Neural crest cell (in vitro differentiated cells): ENCODE measurements at regions not wholly inside any gene's neighbourhood (a gene's known extent, or its start where the extent isn't known, plus 50 kb on each side); places are given as distances from the start of the nearest gene placed in this dataset.

Source experiments
- DNase-seq: peaks from one replicate; pipeline ENCODE4 v3.0.0; 2021; ENCODE audit warnings: low read depth, mixed read lengths, low spot score
- H3K27ac Mint-ChIP-seq: one replicate; pipeline ENCODE4 v1.8.0; 2021; ENCODE audit warnings: mild to moderate bottlenecking, mixed read lengths; ENCODE audit not compliant: unreplicated experiment
- H3K27me3 Mint-ChIP-seq: 2 replicates; pipeline ENCODE4 v1.8.0; 2021; ENCODE audit warnings: low read depth, mild to moderate bottlenecking, mixed read lengths
- H3K36me3 Mint-ChIP-seq: 2 replicates; pipeline ENCODE4 v1.8.0; 2021; ENCODE audit warnings: low read depth, mild to moderate bottlenecking, mixed read lengths
- H3K4me1 Mint-ChIP-seq: 2 replicates; pipeline ENCODE4 v1.8.0; 2021; ENCODE audit warnings: mixed read lengths
- H3K4me3 Mint-ChIP-seq: one replicate; pipeline ENCODE4 v1.8.0; 2021; ENCODE audit warnings: mild to moderate bottlenecking, mixed read lengths
- H3K9me3 Mint-ChIP-seq: 2 replicates; pipeline ENCODE4 v1.8.0; 2021; ENCODE audit warnings: mixed read lengths
- CTCF ChIP-seq: fragments of 200-600 bp; sonication (generic); conservative IDR thresholded peaks from 2 replicates; pipeline ENCODE4 v1.5.0; 2021; ENCODE audit warnings: antibody characterized with exemption, mild to moderate bottlenecking

- H3K4me1 Mint-ChIP-seq: peaks cover 3% of the 10 kb centered on the region
- H3K4me3 Mint-ChIP-seq: no peak overlapping the region
- no peak for TF ChIP-seq CTCF
- no peak for DNase-seq
- no peaks in the 10 kb centered on the region for H3K9me3 Mint-ChIP-seq
- no peaks in the 10 kb centered on the region for H3K36me3 Mint-ChIP-seq
- H3K27ac Mint-ChIP-seq: no peak overlapping the region
- H3K27me3 Mint-ChIP-seq: no peaks in the 10 kb centered on the region
These were observed 468.3 kb upstream of the CBLB start for GRCh38 chr3:106337116-106337515.

GRCh38 chr3:106338582-106339214 is 469.9 kb upstream of the CBLB start:
- H3K9me3 Mint-ChIP-seq: no peaks in the 10 kb centered on the region
- H3K4me3 Mint-ChIP-seq: no peak overlapping the region
- no peak overlapping the region for H3K27ac Mint-ChIP-seq
- H3K4me1 Mint-ChIP-seq: peaks cover 3% of the 10 kb centered on the region
- no peaks in the 10 kb centered on the region for H3K27me3 Mint-ChIP-seq
- H3K36me3 Mint-ChIP-seq: no peaks in the 10 kb centered on the region
- TF ChIP-seq CTCF: no peak
- no peak for DNase-seq

- Mint-ChIP-seq H3K36me3 (no peaks in the 10 kb centered on the region), H3K9me3 (no peaks in the 10 kb centered on the region), H3K4me1 (peaks cover 3% of the 10 kb centered on the region), H3K27me3 (no peaks in the 10 kb centered on the region), H3K4me3 (no peak overlapping the region), H3K27ac (no peak overlapping the region)
- TF ChIP-seq CTCF: no peak
- no peak for DNase-seq
These were observed 470.7 kb upstream of the CBLB start for GRCh38 chr3:106339551-106339950.

- Mint-ChIP-seq H3K4me3 (no peak overlapping the region), H3K36me3 (no peaks in the 10 kb centered on the region), H3K4me1 (peaks cover 3% of the 10 kb centered on the region), H3K27me3 (no peaks in the 10 kb centered on the region), H3K27ac (no peak overlapping the region), H3K9me3 (no peaks in the 10 kb centered on the region)
- no peak for TF ChIP-seq CTCF
- DNase-seq: no peak
These were observed 472.3 kb upstream of the CBLB start for GRCh38 chr3:106341087-106341486.

GRCh38 chr3:106341586-106342162 is 472.9 kb upstream of the CBLB start:
- Mint-ChIP-seq H3K9me3 (no peaks in the 10 kb centered on the region), H3K4me1 (peaks cover 3% of the 10 kb centered on the region), H3K4me3 (no peak overlapping the region), H3K36me3 (no peaks in the 10 kb centered on the region), H3K27ac (no peak overlapping the region), H3K27me3 (no peaks in the 10 kb centered on the region)
- no peak for TF ChIP-seq CTCF
- no peak for DNase-seq
